HG03066 (cell line): ENCODE measurements at regions not wholly inside any gene's neighbourhood (a gene's known extent, or its start where the extent isn't known, plus 50 kb on each side); places are given as distances from the start of the nearest gene placed in this dataset.

ENCODE experiments used
- ATAC-seq: cut with Tn5 transposase; IDR thresholded peaks from one replicate; pipeline ENCODE4 v1.9.1; 2021; ENCODE audit warnings: low read depth; ENCODE audit not compliant: unreplicated experiment

GRCh38 chr5:33232731-33233505, 207.8 kb upstream of the TARS1 start:
- no peak for ATAC-seq

GRCh38 chr5:33235304-33235703, 205.5 kb upstream of the TARS1 start:
- no peak for ATAC-seq

- peak; percentile 48 for ATAC-seq
Measured at GRCh38 chr5:33235824-33236223, 204.9 kb upstream of the TARS1 start.

GRCh38 chr5:33237471-33237870, 203.3 kb upstream of the TARS1 start:
- ATAC-seq: no peak

GRCh38 chr5:33238826-33239695, 201.7 kb upstream of the TARS1 start:
- ATAC-seq: no peak

GRCh38 chr5:33240558-33240957, 200.2 kb upstream of the TARS1 start:
- no peak for ATAC-seq

- peak; percentile 55 for ATAC-seq
Measured at GRCh38 chr5:33241802-33242201, 199.0 kb upstream of the TARS1 start.

- ATAC-seq: no peak
Measured at GRCh38 chr5:33242277-33242676, 198.5 kb upstream of the TARS1 start.

GRCh38 chr5:33244441-33245150, 196.2 kb upstream of the TARS1 start:
- ATAC-seq: no peak

GRCh38 chr5:33254579-33254978, 186.2 kb upstream of the TARS1 start:
- ATAC-seq: no peak

- ATAC-seq: no peak
Measured at GRCh38 chr5:33257807-33258429, 182.8 kb upstream of the TARS1 start.

- no peak for ATAC-seq
Measured at GRCh38 chr5:33258553-33258952, 182.2 kb upstream of the TARS1 start.

GRCh38 chr5:33260098-33260497, 180.7 kb upstream of the TARS1 start:
- ATAC-seq: no peak

GRCh38 chr5:33261305-33261704, 179.5 kb upstream of the TARS1 start:
- ATAC-seq: no peak

GRCh38 chr5:33261747-33262146, 179.0 kb upstream of the TARS1 start:
- no peak for ATAC-seq

GRCh38 chr5:33267801-33268200, 173.0 kb upstream of the TARS1 start:
- ATAC-seq: no peak

GRCh38 chr5:33268374-33268773, 172.4 kb upstream of the TARS1 start:
- no peak for ATAC-seq

GRCh38 chr5:33270671-33271070, 170.1 kb upstream of the TARS1 start:
- no peak for ATAC-seq

GRCh38 chr5:33271606-33272005, 169.2 kb upstream of the TARS1 start:
- ATAC-seq: no peak

GRCh38 chr5:33272288-33272687, 168.5 kb upstream of the TARS1 start:
- no peak for ATAC-seq

- no peak for ATAC-seq
Measured at GRCh38 chr5:33273985-33274384, 166.8 kb upstream of the TARS1 start.
